HepG2 (cell line): ENCODE measurements at regions not wholly inside any gene's neighbourhood (a gene's known extent, or its start where the extent isn't known, plus 50 kb on each side); places are given as distances from the start of the nearest gene placed in this dataset.

ENCODE experiments used
- CTCF ChIP-seq: sonication (generic); formaldehyde crosslinking; IDR thresholded peaks from 2 replicates; pipeline ENCODE4 v1.5.0; 2020; ENCODE audit warnings: mild to moderate bottlenecking, missing genetic modification reagents, moderate library complexity
- DPF2 ChIP-seq: sonication (generic); formaldehyde crosslinking; IDR thresholded peaks from 2 replicates; pipeline ENCODE4 v1.4.0; 2020; ENCODE audit warnings: mild to moderate bottlenecking, low read depth, missing genetic modification reagents, borderline replicate concordance
- PAX8 ChIP-seq: sonication (generic); formaldehyde crosslinking; IDR thresholded peaks from 2 replicates; pipeline ENCODE4 v1.8.0; 2022; ENCODE audit warnings: mild to moderate bottlenecking, missing genetic modification reagents, borderline replicate concordance
- POLR2AphosphoS5 ChIP-seq: IDR thresholded peaks from 2 replicates; pipeline ENCODE4 v1.6.1; 2012; ENCODE audit warnings: low read depth, low read length
- ZSCAN20 ChIP-seq: sonication (generic); formaldehyde crosslinking; IDR thresholded peaks from 2 replicates; pipeline ENCODE4 v1.4.0; 2020; ENCODE audit warnings: missing genetic modification reagents, mild to moderate bottlenecking, borderline replicate concordance

- TF ChIP-seq DPF2 (no peak), CTCF (CRISPR knock-in tag) (no peak), ZSCAN20 (CRISPR knock-in tag) (no peak), PAX8 (CRISPR knock-in tag) (no peak), POLR2AphosphoS5 (no peak)
These were observed 265.7 kb upstream of the MAGI2 start for GRCh38 chr7:79719216-79719615.
